Fibroblast of upper back skin (primary cell): ENCODE measurements at regions not wholly inside any gene's neighbourhood (a gene's known extent, or its start where the extent isn't known, plus 50 kb on each side); places are given as distances from the start of the nearest gene placed in this dataset.

Source experiments
- DNase-seq: peaks from one replicate; pipeline ENCODE4 v3.0.0-alpha.2; 2013

GRCh38 chr12:58270966-58271705 lies 329.8 kb downstream of the ATP23 start:
- no peak for DNase-seq

GRCh38 chr12:58272461-58272860 lies 331.1 kb downstream of the ATP23 start:
- no peak for DNase-seq

GRCh38 chr12:58277231-58277630 lies 335.9 kb downstream of the ATP23 start:
- DNase-seq, result no peak

GRCh38 chr12:58283553-58283952 lies 342.2 kb downstream of the ATP23 start:
- no peak for DNase-seq

GRCh38 chr12:58285551-58285950 lies 344.2 kb downstream of the ATP23 start:
- peak; percentile 16 for DNase-seq

GRCh38 chr12:58286353-58286752 lies 345.0 kb downstream of the ATP23 start:
- no peak for DNase-seq

- peak; percentile 90 for DNase-seq
These were observed 346.8 kb downstream of the ATP23 start for GRCh38 chr12:58288190-58288589.

- DNase-seq, result no peak
These were observed 349.7 kb downstream of the ATP23 start for GRCh38 chr12:58291106-58291505.

- DNase-seq, result no peak
These were observed 352.1 kb downstream of the ATP23 start for GRCh38 chr12:58293308-58293982.

- no peak for DNase-seq
These were observed 353.9 kb downstream of the ATP23 start for GRCh38 chr12:58295268-58295667.

GRCh38 chr12:58296863-58297262 lies 355.5 kb downstream of the ATP23 start:
- DNase-seq, result peak; percentile 14

GRCh38 chr12:58298803-58299202 lies 357.4 kb downstream of the ATP23 start:
- DNase-seq, result peak; percentile 21

GRCh38 chr12:58299371-58299770 lies 358.0 kb downstream of the ATP23 start:
- no peak for DNase-seq

- DNase-seq, result no peak
These were observed 359.8 kb downstream of the ATP23 start for GRCh38 chr12:58301038-58301729.

GRCh38 chr12:58301730-58302122 lies 360.4 kb downstream of the ATP23 start:
- DNase-seq, result no peak

GRCh38 chr12:58302487-58303011 lies 361.2 kb downstream of the ATP23 start:
- no peak for DNase-seq

GRCh38 chr12:58306266-58307000 lies 365.1 kb downstream of the ATP23 start:
- no peak for DNase-seq

GRCh38 chr12:58309806-58310205 lies 368.4 kb downstream of the ATP23 start:
- DNase-seq, result no peak

- peak; percentile 67 for DNase-seq
These were observed 369.0 kb downstream of the ATP23 start for GRCh38 chr12:58310368-58310767.

GRCh38 chr12:58310809-58311622 lies 369.6 kb downstream of the ATP23 start:
- peak; percentile 99 for DNase-seq

- peak; percentile 89 for DNase-seq
These were observed 371.9 kb downstream of the ATP23 start for GRCh38 chr12:58313091-58313855.
